ENCODE measurements at regions not wholly inside any gene's neighbourhood (a gene's known extent, or its start where the extent isn't known, plus 50 kb on each side); places are given as distances from the start of the nearest gene placed in this dataset.
A peak's percentile ranks its signal among the peaks of the same experiment; 100 is the strongest.
"Not testable (repeated sequence)": the region's sequence is repeated elsewhere in the genome, so short reads cannot be mapped to it uniquely, and the experiment has no call there.

DNA sequence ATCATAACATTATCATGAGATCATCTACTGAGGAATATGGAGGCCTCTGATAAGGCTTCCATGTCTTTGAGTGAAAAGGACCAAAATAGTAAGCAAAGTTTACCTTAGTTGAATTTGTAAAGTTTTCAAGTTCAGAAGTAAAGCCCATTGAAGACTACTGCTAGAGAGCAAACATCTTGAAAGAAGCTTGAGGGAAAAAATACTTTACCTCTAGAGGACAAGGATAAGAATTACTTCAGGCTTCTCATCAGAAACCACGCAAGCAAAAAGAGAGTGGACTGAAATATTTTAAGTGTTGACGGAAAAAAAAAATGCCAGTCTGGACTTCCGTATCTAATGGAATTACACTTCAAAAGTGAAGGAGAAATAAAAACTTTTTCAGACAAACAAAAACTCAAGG lies 114.3 kb downstream of the MPP7 start:
- no peak for DNase-seq (ENCODE audit: low spot score)

DNA sequence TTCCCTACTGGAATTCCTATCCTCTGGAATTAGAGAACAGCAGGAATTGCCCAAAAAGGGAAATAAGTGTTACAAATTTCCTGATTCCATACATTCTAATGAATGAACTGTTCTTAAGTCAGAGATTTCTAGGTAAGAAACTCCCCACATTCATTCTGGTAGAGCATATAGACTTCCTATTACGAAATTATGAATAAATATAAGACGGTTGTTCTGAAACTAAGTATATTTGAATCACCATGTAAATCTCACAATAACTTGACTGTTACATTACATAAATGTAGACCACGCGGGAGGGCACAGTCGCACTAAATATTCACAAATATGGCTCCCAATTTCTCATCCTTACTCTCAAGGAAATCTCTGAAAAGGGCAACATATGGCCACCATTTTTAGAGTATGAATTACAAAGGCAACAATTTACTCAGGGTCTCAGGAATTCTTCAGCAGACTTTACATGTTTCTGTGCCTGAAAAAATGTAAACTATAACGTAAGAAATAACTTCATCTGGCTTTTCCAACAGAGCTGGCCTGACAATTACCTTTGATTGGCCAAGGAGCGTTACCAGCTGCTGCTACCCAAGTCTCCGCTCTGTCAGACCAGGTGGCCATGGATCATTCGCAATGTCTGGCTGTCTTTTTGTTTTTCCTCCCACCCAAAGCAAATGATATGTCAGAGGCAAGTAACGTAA lies 115.8 kb downstream of the MPP7 start:
- DNase-seq (ENCODE audit: low spot score): no peak

GRCh38 chr10:28186461-28186860 lies 116.4 kb downstream of the MPP7 start:
- DNase-seq (ENCODE audit: low spot score): no peak

- no peak for DNase-seq (ENCODE audit: low spot score)
Measured at GRCh38 chr10:28184810-28185209, 118.1 kb downstream of the MPP7 start.

- DNase-seq (ENCODE audit: low spot score): no peak
Measured at GRCh38 chr10:28181478-28182096, 121.3 kb downstream of the MPP7 start.

GRCh38 chr10:28180654-28181053 lies 122.2 kb downstream of the MPP7 start:
- DNase-seq (ENCODE audit: low spot score): no peak

- DNase-seq (ENCODE audit: low spot score): no peak
Measured at GRCh38 chr10:28179743-28180099, 123.1 kb downstream of the MPP7 start.

DNA sequence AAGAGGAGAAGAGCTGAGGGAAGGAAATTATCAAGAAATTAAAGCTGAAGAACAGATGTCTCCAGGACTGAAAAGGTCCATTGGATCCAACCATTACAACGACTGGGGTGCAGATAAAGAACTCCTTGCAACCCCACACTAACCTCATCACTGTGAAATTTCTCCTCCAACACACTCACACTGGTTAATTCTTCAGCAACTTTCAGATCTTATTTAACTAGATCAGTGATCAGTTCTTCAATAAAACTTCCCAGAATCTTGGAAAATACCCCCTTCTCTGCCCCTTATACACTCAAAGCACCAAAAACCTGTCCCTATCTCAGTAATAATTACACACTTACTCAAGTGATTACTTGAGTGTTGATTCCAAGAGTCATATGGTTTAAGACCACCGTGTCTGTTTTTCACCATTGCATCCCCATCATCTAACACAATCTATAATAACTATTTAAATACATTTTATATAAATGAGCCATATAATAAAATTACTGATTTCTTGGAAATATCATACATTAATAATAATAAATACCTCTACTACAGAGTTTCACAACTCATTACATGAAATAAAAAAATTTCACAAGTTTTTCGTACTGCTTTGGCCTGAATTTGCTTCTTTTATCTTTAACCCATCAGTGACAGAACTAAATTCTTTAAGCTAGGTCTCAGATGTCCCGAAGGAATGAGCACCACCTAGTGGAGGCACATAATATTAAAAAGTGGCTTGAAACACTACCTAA lies 123.7 kb downstream of the MPP7 start:
- DNase-seq (ENCODE audit: low spot score): peak; percentile 6

GRCh38 chr10:28177944-28178637 lies 124.8 kb downstream of the MPP7 start:
- DNase-seq (ENCODE audit: low spot score): no peak

GRCh38 chr10:28176498-28176897 lies 126.4 kb downstream of the MPP7 start:
- DNase-seq (ENCODE audit: low spot score): not testable (repeated sequence)

- no peak for DNase-seq (ENCODE audit: low spot score)
Measured at GRCh38 chr10:28172223-28172610, 130.6 kb downstream of the MPP7 start.

- no peak for DNase-seq (ENCODE audit: low spot score)
Measured at GRCh38 chr10:28171468-28172222, 131.2 kb downstream of the MPP7 start.

- no peak for DNase-seq (ENCODE audit: low spot score)
Measured at GRCh38 chr10:28169525-28169924, 133.3 kb downstream of the MPP7 start.

DNA sequence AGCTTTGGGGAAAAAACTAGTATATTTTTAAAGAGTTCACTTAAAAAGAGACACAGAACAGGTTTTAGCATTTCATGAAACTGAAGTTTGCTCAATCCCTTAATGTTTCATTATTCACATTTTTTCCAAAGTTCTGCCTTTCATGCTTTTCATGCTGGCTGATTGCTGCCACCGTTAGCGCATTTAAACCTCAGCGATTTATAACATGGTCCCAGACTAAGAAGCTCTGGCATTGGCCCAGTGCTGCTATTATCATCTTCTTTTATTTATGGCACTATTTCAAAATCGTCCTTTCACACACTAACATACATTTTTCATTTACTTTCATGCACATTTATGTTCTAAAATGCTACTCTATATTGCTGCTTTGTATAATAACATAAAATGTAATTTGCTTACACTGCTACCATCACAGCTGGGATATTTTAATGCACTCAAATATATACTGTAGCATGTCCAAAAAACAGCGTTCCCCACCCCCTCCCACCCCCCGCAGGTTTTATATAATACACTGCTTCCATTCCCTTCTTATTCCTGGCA lies 141.9 kb downstream of the MPP7 start:
- DNase-seq (ENCODE audit: low spot score): no peak

- no peak for DNase-seq (ENCODE audit: low spot score)
Measured at GRCh38 chr10:28157379-28157778, 145.5 kb downstream of the MPP7 start.

- no peak for DNase-seq (ENCODE audit: low spot score)
Measured at GRCh38 chr10:28155726-28156125, 147.1 kb downstream of the MPP7 start.

GRCh38 chr10:28151636-28152035 lies 151.2 kb downstream of the MPP7 start:
- no peak for DNase-seq (ENCODE audit: low spot score)

DNA sequence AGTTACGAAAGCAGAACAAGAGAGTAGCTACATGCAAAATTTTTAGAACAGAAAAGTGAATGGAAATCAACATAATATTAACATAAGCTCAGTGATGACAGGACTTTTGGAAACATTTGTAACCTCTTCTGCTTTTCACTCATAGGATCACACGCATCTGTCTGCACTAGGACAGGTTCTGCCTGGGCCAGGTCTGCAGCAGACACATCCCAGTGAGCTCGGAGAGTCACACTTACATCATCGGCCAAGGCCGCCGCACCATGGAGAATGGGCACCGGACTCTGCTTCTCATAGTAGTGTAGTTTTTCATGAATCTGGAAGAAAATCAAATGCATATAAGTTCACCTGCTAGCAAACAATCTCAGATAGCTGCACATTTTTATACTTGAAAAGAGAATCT lies 150.9 kb upstream of the ODAD2 start:
- DNase-seq (ENCODE audit: low spot score): no peak

DNA sequence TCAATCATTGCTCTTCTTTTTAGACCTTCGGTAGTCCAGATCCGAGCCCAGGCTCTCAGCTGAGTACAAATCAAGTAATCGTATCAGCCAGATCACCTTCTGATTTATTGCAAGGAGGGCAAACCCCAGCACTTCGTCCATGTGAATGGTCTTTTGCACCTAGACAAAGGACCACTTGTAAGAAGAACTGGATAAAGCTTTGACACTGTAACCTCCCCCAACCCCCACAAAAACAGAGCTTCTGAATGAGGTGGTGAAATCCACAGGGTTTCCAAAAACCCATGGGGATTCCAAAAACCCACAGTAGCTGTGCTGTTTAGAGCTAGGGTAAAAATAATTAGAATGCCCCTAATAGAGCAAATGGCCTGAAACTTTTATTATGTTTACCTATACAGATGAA lies 148.8 kb upstream of the ODAD2 start:
- no peak for DNase-seq (ENCODE audit: low spot score)

DNA sequence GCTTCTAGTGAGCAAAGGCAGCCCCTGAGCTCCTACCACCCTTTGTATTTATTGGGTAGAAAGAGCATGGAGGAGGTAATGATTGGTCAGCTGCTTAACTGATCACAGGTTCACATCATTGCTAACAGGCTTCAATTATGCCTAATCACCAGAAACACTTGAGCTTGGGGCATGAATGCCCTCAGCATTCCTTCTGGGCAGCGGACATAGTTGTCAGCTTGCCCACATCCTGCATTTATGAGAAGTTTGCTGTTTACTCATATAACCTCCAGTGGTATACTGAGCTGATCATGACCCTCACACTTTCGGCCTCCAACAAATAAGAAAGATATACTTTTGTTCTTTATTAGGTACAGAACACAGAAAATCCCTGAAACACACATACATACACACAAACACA lies 140.3 kb upstream of the ODAD2 start:
- DNase-seq (ENCODE audit: low spot score): no peak
